A673 (cell line): ENCODE measurements at regions not wholly inside any gene's neighbourhood (a gene's known extent, or its start where the extent isn't known, plus 50 kb on each side); places are given as distances from the start of the nearest gene placed in this dataset.

Experiments
- BruUV-seq: library from RNA; stranded (reverse); fragments of 400-500 nt; replicated peaks from 2 replicates; lab custom pipeline; 2021; lab: Mats Ljungman, UMichigan
- CTCF ChIA-PET: fragments of 300-600 bp; sonication (Branson Sonifier 250); formaldehyde crosslinking; loops from one replicate; lab custom pipeline; 2022; ENCODE audit warnings: antibody characterized with exemption; lab: Charles Lee
- POLR2A ChIA-PET: fragments of 300-600 bp; sonication (Branson Sonifier 250); formaldehyde crosslinking; loops from one replicate; lab custom pipeline; 2022; ENCODE audit warnings: antibody characterized with exemption; ENCODE audit not compliant: low non-redundant PET; lab: Charles Lee
- DNase-seq: peaks from one replicate; pipeline ENCODE4 v3.0.0-alpha.2; 2015; ENCODE audit warnings: low spot score
- H3K27ac ChIP-seq: fragments of 200-600 bp; sonication (generic); 2 replicates; pipeline ENCODE4 v1.5.1; 2016; ENCODE audit warnings: mixed run types, low read depth, mild to moderate bottlenecking, mixed read lengths, antibody characterized with exemption, low read length; ENCODE audit not compliant: poor library complexity, severe bottlenecking
- H3K27me3 ChIP-seq: fragments of 200-600 bp; sonication (generic); replicated peaks from 2 replicates; pipeline ENCODE4 v1.6.1; 2017; ENCODE audit warnings: mixed run types, low read depth, mild to moderate bottlenecking, mixed read lengths, antibody characterized with exemption, low read length; ENCODE audit not compliant: insufficient read depth, poor library complexity
- H3K36me3 ChIP-seq: fragments of 200-600 bp; sonication (generic); 2 replicates; pipeline ENCODE4 v1.6.1; 2016; ENCODE audit warnings: mixed run types, mild to moderate bottlenecking, mixed read lengths, antibody characterized with exemption, low read length; ENCODE audit not compliant: insufficient read depth, poor library complexity, severe bottlenecking
- H3K4me1 ChIP-seq: fragments of 200-600 bp; sonication (generic); 2 replicates; pipeline ENCODE4 v1.6.1; 2017; ENCODE audit warnings: mixed run types, mild to moderate bottlenecking, mixed read lengths, antibody characterized with exemption, low read length; ENCODE audit not compliant: insufficient read depth, poor library complexity, severe bottlenecking
- H3K4me3 ChIP-seq: fragments of 200-600 bp; sonication (generic); 2 replicates; pipeline ENCODE4 v1.5.1; 2016; ENCODE audit warnings: low read depth, mixed run types, mild to moderate bottlenecking, mixed read lengths, low read length; ENCODE audit not compliant: poor library complexity, severe bottlenecking
- H3K9me3 ChIP-seq: fragments of 200-600 bp; sonication (generic); 2 replicates; pipeline ENCODE4 v1.6.1; 2016; ENCODE audit warnings: mixed run types, low read depth, mild to moderate bottlenecking, mixed read lengths, antibody characterized with exemption, low read length; ENCODE audit not compliant: poor library complexity, severe bottlenecking
- EZH2 ChIP-seq: fragments of 200-600 bp; sonication (generic); IDR thresholded peaks from 2 replicates; pipeline ENCODE4 v1.6.1; 2017; ENCODE audit warnings: borderline replicate concordance, low read depth, mild to moderate bottlenecking, mixed read lengths, antibody characterized with exemption, low read length; ENCODE audit not compliant: poor library complexity, severe bottlenecking
- intact Hi-C: fragments of 100-400 bp; cut with micrococcal nuclease; formaldehyde crosslinking; loops from one replicate; pipeline ENCODE4 v1.10.0; 2022; ENCODE audit not compliant: unreplicated experiment
- TF ChIP-seq, protein P1 (sequence below): fragments of 300-800, 200-600 bp; sonication (generic); conservative IDR thresholded peaks from 2 replicates; pipeline ENCODE4 v1.5.1; 2017; ENCODE audit warnings: low read depth, mild to moderate bottlenecking, antibody characterized with exemption, low read length, moderate library complexity, mixed read lengths

- no TSS peak for BruUV-seq
- intact Hi-C loops = no loop called here
- H3K27ac ChIP-seq = no peak overlapping the region
- H3K9me3 ChIP-seq = no peaks in the 10 kb centered on the region
- ChIA-PET POLR2A (no interaction called here), CTCF (no interaction called here)
- no peak for TF ChIP-seq EZH2
- TF ChIP-seq, protein P1, sequence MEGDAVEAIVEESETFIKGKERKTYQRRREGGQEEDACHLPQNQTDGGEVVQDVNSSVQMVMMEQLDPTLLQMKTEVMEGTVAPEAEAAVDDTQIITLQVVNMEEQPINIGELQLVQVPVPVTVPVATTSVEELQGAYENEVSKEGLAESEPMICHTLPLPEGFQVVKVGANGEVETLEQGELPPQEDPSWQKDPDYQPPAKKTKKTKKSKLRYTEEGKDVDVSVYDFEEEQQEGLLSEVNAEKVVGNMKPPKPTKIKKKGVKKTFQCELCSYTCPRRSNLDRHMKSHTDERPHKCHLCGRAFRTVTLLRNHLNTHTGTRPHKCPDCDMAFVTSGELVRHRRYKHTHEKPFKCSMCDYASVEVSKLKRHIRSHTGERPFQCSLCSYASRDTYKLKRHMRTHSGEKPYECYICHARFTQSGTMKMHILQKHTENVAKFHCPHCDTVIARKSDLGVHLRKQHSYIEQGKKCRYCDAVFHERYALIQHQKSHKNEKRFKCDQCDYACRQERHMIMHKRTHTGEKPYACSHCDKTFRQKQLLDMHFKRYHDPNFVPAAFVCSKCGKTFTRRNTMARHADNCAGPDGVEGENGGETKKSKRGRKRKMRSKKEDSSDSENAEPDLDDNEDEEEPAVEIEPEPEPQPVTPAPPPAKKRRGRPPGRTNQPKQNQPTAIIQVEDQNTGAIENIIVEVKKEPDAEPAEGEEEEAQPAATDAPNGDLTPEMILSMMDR = no peak
- no peaks in the 10 kb centered on the region for H3K36me3 ChIP-seq
- no peaks in the 10 kb centered on the region for H3K27me3 ChIP-seq
- H3K4me1 ChIP-seq = peaks cover 14% of the 10 kb centered on the region
- H3K4me3 ChIP-seq = no peak overlapping the region
- DNase-seq = no peak
Measured at GRCh38 chr10:121080281-121080891, 229.2 kb downstream of the WDR11 start.

DNA sequence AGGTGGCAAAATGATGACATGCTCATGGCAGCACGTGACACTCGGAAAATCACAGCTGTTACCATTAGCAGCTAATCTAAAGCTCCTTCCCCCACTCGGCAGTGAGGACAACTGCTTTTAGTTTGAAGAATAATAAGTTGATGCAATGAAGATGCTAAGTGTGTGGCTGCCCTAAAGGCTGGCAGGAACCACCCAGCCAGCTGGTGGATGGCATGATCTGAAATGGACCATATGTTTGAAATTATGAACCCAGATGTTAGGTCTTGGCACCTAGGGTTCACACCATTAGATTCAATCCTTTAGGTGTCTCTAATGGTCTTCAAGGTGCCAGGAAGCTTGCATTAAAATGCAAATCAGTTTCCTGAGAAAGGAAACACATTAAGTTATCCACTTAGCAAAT, 230.1 kb downstream of the WDR11 start:
- BruUV-seq = no TSS peak
- Histone ChIP-seq H3K4me3 (no peak overlapping the region), H3K27ac (no peak overlapping the region), H3K27me3 (no peaks in the 10 kb centered on the region), H3K9me3 (no peaks in the 10 kb centered on the region), H3K36me3 (no peaks in the 10 kb centered on the region), H3K4me1 (peaks cover 14% of the 10 kb centered on the region)
- POLR2A ChIA-PET = no interaction called here
- CTCF ChIA-PET = no interaction called here
- intact Hi-C loops = no loop called here
- TF ChIP-seq, protein P1 = no peak
- TF ChIP-seq EZH2 = no peak
- DNase-seq = peak; percentile 38

GRCh38 chr10:121082984-121083383, 231.8 kb downstream of the WDR11 start:
- BruUV-seq = no TSS peak

More at GRCh38 chr10:121082984-121083383, 231.8 kb downstream of the WDR11 start:
- no peak overlapping the region for H3K27ac ChIP-seq
- DNase-seq = no peak
- ChIA-PET POLR2A (no interaction called here), CTCF (no interaction called here)
- peaks cover 23% of the 10 kb centered on the region for H3K4me1 ChIP-seq
- intact Hi-C loops = no loop called here
- H3K27me3 ChIP-seq = no peaks in the 10 kb centered on the region
- H3K4me3 ChIP-seq = no peak overlapping the region
- no peak for TF ChIP-seq EZH2
- TF ChIP-seq, protein P1 = no peak
- H3K9me3 ChIP-seq = no peaks in the 10 kb centered on the region
- H3K36me3 ChIP-seq = no peaks in the 10 kb centered on the region
